ENCODE measurements at regions not wholly inside any gene's neighbourhood (a gene's known extent, or its start where the extent isn't known, plus 50 kb on each side); places are given as distances from the start of the nearest gene placed in this dataset.

DNA sequence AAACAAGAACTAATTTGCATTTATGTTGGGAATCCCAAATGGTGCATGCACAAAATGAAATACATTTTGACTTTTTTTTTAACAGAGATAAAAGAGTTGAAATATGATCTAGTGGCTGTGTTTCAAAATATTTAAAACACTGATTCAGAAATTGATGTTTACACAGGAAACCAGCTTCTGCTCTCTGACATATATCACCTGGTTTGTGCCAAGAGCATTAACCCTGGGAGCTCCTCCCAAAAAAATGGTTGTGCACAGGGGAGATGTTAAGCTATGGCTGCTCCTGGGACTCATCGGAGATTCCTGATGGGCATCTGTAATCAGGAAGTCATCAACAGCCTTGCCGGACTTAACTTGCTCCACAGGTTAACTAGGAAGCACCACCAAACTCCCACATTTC is 65.2 kb upstream of the MAL start:
- no peak for DNase-seq (ENCODE audit: low spot score in 2 of 2)
- Histone ChIP-seq H3K9me3 (no peaks in the 10 kb centered on the region), H3K4me1 (no peaks in the 10 kb centered on the region), H3K36me3 (no peaks in the 10 kb centered on the region), H3K4me3 (no peak overlapping the region), H3K27me3 (peaks cover 4% of the 10 kb centered on the region), H3K27ac (no peak overlapping the region)
- WGBS, result 62% methylated on average over 2 of the region's 2 CpGs
- TF ChIP-seq EP300 (IDR thresholded peaks at IDR 0.05) (no peak), POLR2AphosphoS5 (IDR thresholded peaks at IDR 0.05) (no peak), POLR2A (IDR thresholded peaks at IDR 0.05) (no peak)
- TF ChIP-seq, protein P1, sequence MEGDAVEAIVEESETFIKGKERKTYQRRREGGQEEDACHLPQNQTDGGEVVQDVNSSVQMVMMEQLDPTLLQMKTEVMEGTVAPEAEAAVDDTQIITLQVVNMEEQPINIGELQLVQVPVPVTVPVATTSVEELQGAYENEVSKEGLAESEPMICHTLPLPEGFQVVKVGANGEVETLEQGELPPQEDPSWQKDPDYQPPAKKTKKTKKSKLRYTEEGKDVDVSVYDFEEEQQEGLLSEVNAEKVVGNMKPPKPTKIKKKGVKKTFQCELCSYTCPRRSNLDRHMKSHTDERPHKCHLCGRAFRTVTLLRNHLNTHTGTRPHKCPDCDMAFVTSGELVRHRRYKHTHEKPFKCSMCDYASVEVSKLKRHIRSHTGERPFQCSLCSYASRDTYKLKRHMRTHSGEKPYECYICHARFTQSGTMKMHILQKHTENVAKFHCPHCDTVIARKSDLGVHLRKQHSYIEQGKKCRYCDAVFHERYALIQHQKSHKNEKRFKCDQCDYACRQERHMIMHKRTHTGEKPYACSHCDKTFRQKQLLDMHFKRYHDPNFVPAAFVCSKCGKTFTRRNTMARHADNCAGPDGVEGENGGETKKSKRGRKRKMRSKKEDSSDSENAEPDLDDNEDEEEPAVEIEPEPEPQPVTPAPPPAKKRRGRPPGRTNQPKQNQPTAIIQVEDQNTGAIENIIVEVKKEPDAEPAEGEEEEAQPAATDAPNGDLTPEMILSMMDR (IDR thresholded peaks at IDR 0.05), result no peak

GRCh38 chr2:94960751-94961150 is 64.8 kb upstream of the MAL start:
- no peak overlapping the region for H3K4me3 ChIP-seq
- no peaks in the 10 kb centered on the region for H3K4me1 ChIP-seq
- H3K9me3 ChIP-seq, result no peaks in the 10 kb centered on the region
- DNase-seq (ENCODE audit: low spot score in 2 of 2), result no peak
- TF ChIP-seq POLR2A (IDR thresholded peaks at IDR 0.05) (no peak), EP300 (IDR thresholded peaks at IDR 0.05) (no peak), POLR2AphosphoS5 (IDR thresholded peaks at IDR 0.05) (no peak)
- TF ChIP-seq, protein P1 (IDR thresholded peaks at IDR 0.05), result no peak
- peaks cover 4% of the 10 kb centered on the region for H3K27me3 ChIP-seq
- WGBS, result 65% methylated on average over 4 of the region's 4 CpGs
- H3K36me3 ChIP-seq, result no peaks in the 10 kb centered on the region
- no peak overlapping the region for H3K27ac ChIP-seq

DNA sequence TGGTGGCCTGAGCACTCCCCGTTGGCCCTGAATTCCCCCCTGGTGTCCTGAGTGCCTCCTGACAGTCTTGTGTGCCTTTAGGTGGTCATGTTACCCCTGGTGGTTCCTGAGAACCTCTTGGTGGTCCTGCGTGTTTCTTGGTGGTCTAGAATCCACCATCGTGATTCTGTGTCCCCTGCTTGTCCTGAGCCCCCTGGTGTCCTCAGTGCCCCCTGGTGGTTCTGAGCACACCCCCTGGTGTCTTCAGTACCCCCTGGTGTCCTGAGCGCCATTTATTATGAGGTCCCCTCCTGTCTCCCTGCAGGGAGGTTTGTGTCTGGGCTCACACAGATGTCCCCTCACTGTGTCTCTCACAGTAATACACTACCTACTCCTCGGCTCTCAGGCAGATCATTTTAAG is 61.3 kb upstream of the MAL start:
- 69% methylated on average over 5 of the region's 5 CpGs for WGBS
- Histone ChIP-seq H3K9me3 (no peaks in the 10 kb centered on the region), H3K36me3 (no peaks in the 10 kb centered on the region), H3K27me3 (peaks cover 7% of the 10 kb centered on the region), H3K4me3 (no peak overlapping the region), H3K27ac (no peak overlapping the region), H3K4me1 (no peaks in the 10 kb centered on the region)
- no peak for DNase-seq (ENCODE audit: low spot score in 2 of 2)
- TF ChIP-seq POLR2A (IDR thresholded peaks at IDR 0.05) (no peak), EP300 (IDR thresholded peaks at IDR 0.05) (no peak), POLR2AphosphoS5 (IDR thresholded peaks at IDR 0.05) (no peak)
- TF ChIP-seq, protein P1 (IDR thresholded peaks at IDR 0.05), result no peak

GRCh38 chr2:94966689-94967088 is 58.8 kb upstream of the MAL start:
- no peaks in the 10 kb centered on the region for H3K9me3 ChIP-seq
- TF ChIP-seq POLR2A (IDR thresholded peaks at IDR 0.05), result no peak
- no peak for TF ChIP-seq POLR2AphosphoS5 (IDR thresholded peaks at IDR 0.05)
- TF ChIP-seq, protein P1 (IDR thresholded peaks at IDR 0.05), result no peak
- TF ChIP-seq EP300 (IDR thresholded peaks at IDR 0.05), result no peak
- peaks cover 20% of the 10 kb centered on the region for H3K27me3 ChIP-seq
- no peak for DNase-seq (ENCODE audit: low spot score in 2 of 2)
- no peaks in the 10 kb centered on the region for H3K36me3 ChIP-seq
- H3K27ac ChIP-seq, result no peak overlapping the region
- no peaks in the 10 kb centered on the region for H3K4me1 ChIP-seq
- H3K4me3 ChIP-seq, result no peak overlapping the region
- WGBS, result 71% methylated on average over 1 of the region's 1 CpG

DNA sequence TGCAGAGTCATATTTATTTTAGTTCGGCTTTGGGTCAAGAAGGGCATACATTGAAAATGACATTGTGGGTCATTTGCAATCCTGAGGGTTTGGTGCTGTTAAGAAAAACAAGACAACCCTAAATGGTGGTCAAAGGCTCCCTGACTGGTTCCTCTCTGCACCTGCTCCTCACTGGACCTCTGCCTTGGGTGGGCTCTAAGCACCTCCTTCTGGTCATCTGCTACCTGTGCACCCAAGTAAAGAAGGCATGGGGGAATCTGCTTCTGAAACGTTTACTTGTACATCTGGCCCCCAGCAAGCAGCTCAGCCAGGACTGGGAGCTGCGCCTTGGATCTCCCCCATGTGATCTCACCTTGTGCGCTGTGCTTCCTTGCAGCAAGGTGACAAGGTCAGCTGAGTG is 55.2 kb upstream of the MAL start:
- WGBS, result 71% methylated on average over 4 of the region's 4 CpGs
- Histone ChIP-seq H3K27ac (no peak overlapping the region), H3K4me3 (no peak overlapping the region), H3K36me3 (no peaks in the 10 kb centered on the region), H3K27me3 (peaks cover 33% of the 10 kb centered on the region), H3K4me1 (no peaks in the 10 kb centered on the region), H3K9me3 (no peaks in the 10 kb centered on the region)
- TF ChIP-seq EP300 (IDR thresholded peaks at IDR 0.05) (no peak), POLR2AphosphoS5 (IDR thresholded peaks at IDR 0.05) (no peak), POLR2A (IDR thresholded peaks at IDR 0.05) (no peak)
- TF ChIP-seq, protein P1 (IDR thresholded peaks at IDR 0.05), result no peak
- DNase-seq (ENCODE audit: low spot score in 2 of 2), result no peak

Data from suprapubic skin (tissue), 4 donors.